Transverse colon (tissue), 4 donors: ENCODE measurements at regions not wholly inside any gene's neighbourhood (a gene's known extent, or its start where the extent isn't known, plus 50 kb on each side); places are given as distances from the start of the nearest gene placed in this dataset.

Experiments used
- DNase-seq: peaks from one replicate; pipeline ENCODE4 v3.0.0-alpha.2; 2019
- H3K27ac ChIP-seq, 4 donors: fragments of 200-600 bp; sonication (generic); 2 replicates each; pipeline ENCODE4 v1.5.1; 2016 to 2018; ENCODE audit warnings: inconsistent platforms in 4 of 4
- H3K27me3 ChIP-seq: fragments of 200-600 bp; sonication (generic); 2 replicates; pipeline ENCODE4 v1.5.1; 2017; ENCODE audit warnings: inconsistent platforms
- H3K36me3 ChIP-seq, 4 donors: fragments of 200-600 bp; sonication (generic); 2 replicates each; pipeline ENCODE4 v1.5.1; 2017 to 2019; ENCODE audit warnings: inconsistent platforms in 4 of 4
- H3K4me1 ChIP-seq, 4 donors: fragments of 200-600 bp; sonication (generic); 2 replicates each; pipeline ENCODE4 v1.5.1; 2017 to 2020; ENCODE audit warnings: inconsistent platforms in 4 of 4
- H3K4me3 ChIP-seq, 4 donors: fragments of 200-600 bp; sonication (generic); 1 replicate in 1 of 4; 2 replicates in 3 of 4; pipeline versions ENCODE4 v1.5.1 to v1.6.1; 2017 to 2019; ENCODE audit warnings: inconsistent platforms in 4 of 4
- H3K9me3 ChIP-seq, 2 donors: fragments of 200-600 bp; sonication (generic); 2 replicates each; pipeline ENCODE4 v1.5.1; 2017 to 2019; ENCODE audit warnings: inconsistent platforms in 2 of 2
- CTCF ChIP-seq, 5 experiments: fragments of 200-600 bp in 3 of 5; fragments of 450-650 bp in 2 of 5; sonication (generic) in 3 of 5; IDR thresholded peaks; 1 replicate in 2 of 5; 2 replicates in 3 of 5; pipeline ENCODE4 v1.5.1; 2016 to 2017; ENCODE audit warnings: antibody characterized with exemption in 5 of 5, inconsistent platforms in 3 of 5, mild to moderate bottlenecking in 2 of 5, moderate library complexity in 1 of 5
- EP300 ChIP-seq: sonication (generic); formaldehyde crosslinking; IDR thresholded peaks from one replicate; pipeline ENCODE4 v1.6.1; 2017; ENCODE audit warnings: antibody characterized with exemption, low read depth
- POLR2A ChIP-seq: fragments of 450-650 bp; IDR thresholded peaks from one replicate; pipeline ENCODE4 v1.6.1; 2016; ENCODE audit warnings: antibody characterized with exemption, mild to moderate bottlenecking, moderate library complexity
- POLR2AphosphoS5 ChIP-seq, 3 donors: sonication (generic); formaldehyde crosslinking; IDR thresholded peaks; one replicate each; pipeline ENCODE4 v1.6.1; 2016; ENCODE audit warnings: antibody characterized with exemption in 3 of 3
- WGBS, 2 donors: methylation state at CpG; one replicate each; pipeline ENCODE4 v1.1.5; 2018; ENCODE audit warnings: low coverage in 1 of 2; 5-methylcytosine and 5-hydroxymethylcytosine counted together
- in situ Hi-C, 4 donors: fragments of 200-750 bp; cut with MboI; loops; one replicate each; pipeline versions ENCODE4 v1.15.0 to v1.15.1; 2017; ENCODE audit warnings: low sequenced_read_pairs in 3 of 4, low pct_ligation_motif_present in 1 of 4, low pct_unique_long_range_greater_than_20kb in 1 of 4
- intact Hi-C: fragments of 100-400 bp; cut with DNase I; formaldehyde crosslinking; loops from one replicate; pipeline ENCODE4 v1.15.1; 2023; ENCODE audit warnings: low total_unique reads

- no peak for TF ChIP-seq POLR2A
- intact Hi-C loops (no loop called here), in situ Hi-C loops (no loop called here)
- H3K4me3 ChIP-seq = no peak overlapping the region
- no peaks in the 10 kb centered on the region for H3K4me1 ChIP-seq
- H3K36me3 ChIP-seq = no peaks in the 10 kb centered on the region
- WGBS, 2 donors = 86% methylated on average over 11 of the region's 11 CpGs; no CpG with 5 or more reads in 1 of the 2 donors
- H3K27ac ChIP-seq = no peak overlapping the region
- no peak for DNase-seq
- no peaks in the 10 kb centered on the region for H3K27me3 ChIP-seq
- no peaks in the 10 kb centered on the region for H3K9me3 ChIP-seq
Measured at GRCh38 chr13:19071161-19071936, 110.3 kb downstream of the TUBA3C start.

GRCh38 chr13:19070398-19070735 lies 111.3 kb downstream of the TUBA3C start:
- WGBS, 2 donors = 83% methylated on average over 6 of the region's 6 CpGs; no CpG with 5 or more reads in 1 of the 2 donors
- H3K4me1 ChIP-seq = no peaks in the 10 kb centered on the region
- no peak overlapping the region for H3K4me3 ChIP-seq
- H3K36me3 ChIP-seq = no peaks in the 10 kb centered on the region
- no peak for DNase-seq
- in situ Hi-C loops = no loop called here
- H3K27me3 ChIP-seq = no peaks in the 10 kb centered on the region
- no peaks in the 10 kb centered on the region for H3K9me3 ChIP-seq
- intact Hi-C loops = no loop called here
- TF ChIP-seq EP300 (no peak), CTCF (IDR thresholded peaks at IDR 0.05) (no peak), POLR2AphosphoS5 (IDR thresholded peaks at IDR 0.05) (no peak), POLR2A (no peak)
- H3K27ac ChIP-seq = no peak overlapping the region

- H3K27me3 ChIP-seq = no peaks in the 10 kb centered on the region
- no peak overlapping the region for H3K4me3 ChIP-seq
- H3K27ac ChIP-seq = no peak overlapping the region
- WGBS, 2 donors = 50 to 76% methylated on average over 1 to 5 of the region's 5 CpGs
- no peak for DNase-seq
- H3K9me3 ChIP-seq = no peaks in the 10 kb centered on the region
- no peaks in the 10 kb centered on the region for H3K4me1 ChIP-seq
- TF ChIP-seq CTCF (IDR thresholded peaks at IDR 0.05) (no peak), POLR2A (no peak), EP300 (no peak), POLR2AphosphoS5 (IDR thresholded peaks at IDR 0.05) (no peak)
- in situ Hi-C loops (no loop called here), intact Hi-C loops (no loop called here)
- no peaks in the 10 kb centered on the region for H3K36me3 ChIP-seq
Measured at GRCh38 chr13:19069684-19070397, 111.8 kb downstream of the TUBA3C start.

- Histone ChIP-seq H3K27me3 (no peaks in the 10 kb centered on the region), H3K4me3 (no peak overlapping the region), H3K27ac (no peak overlapping the region), H3K36me3 (no peaks in the 10 kb centered on the region), H3K4me1 (no peaks in the 10 kb centered on the region), H3K9me3 (no peaks in the 10 kb centered on the region)
- TF ChIP-seq POLR2AphosphoS5 (IDR thresholded peaks at IDR 0.05) = no peak
- 54 to 75% methylated on average over 2 of the region's 2 CpGs for WGBS, 2 donors
- no peak for DNase-seq
- in situ Hi-C loops = no loop called here
- intact Hi-C loops = no loop called here
Measured at GRCh38 chr13:19068691-19069090, 112.9 kb downstream of the TUBA3C start.

GRCh38 chr13:19067767-19068166 lies 113.9 kb downstream of the TUBA3C start:
- 87 to 100% methylated on average over 1 to 2 of the region's 2 CpGs for WGBS, 2 donors
- no peaks in the 10 kb centered on the region for H3K27me3 ChIP-seq
- no peaks in the 10 kb centered on the region for H3K4me1 ChIP-seq
- H3K9me3 ChIP-seq = no peaks in the 10 kb centered on the region
- DNase-seq = no peak
- no peak overlapping the region for H3K27ac ChIP-seq
- H3K36me3 ChIP-seq = no peaks in the 10 kb centered on the region
- TF ChIP-seq POLR2A (no peak), EP300 (no peak), CTCF (IDR thresholded peaks at IDR 0.05) (no peak), POLR2AphosphoS5 (IDR thresholded peaks at IDR 0.05) (no peak)
- in situ Hi-C loops = no loop called here
- intact Hi-C loops = no loop called here
- H3K4me3 ChIP-seq = no peak overlapping the region
